ENCODE measurements at regions not wholly inside any gene's neighbourhood (a gene's known extent, or its start where the extent isn't known, plus 50 kb on each side); places are given as distances from the start of the nearest gene placed in this dataset.

GRCh38 chr6:29999416-29999815, 57.1 kb downstream of the HLA-A start:
- no peak for DNase-seq (ENCODE audit: low spot score)

GRCh38 chr6:30000156-30000791, 57.9 kb downstream of the HLA-A start:
- DNase-seq (ENCODE audit: low spot score) = no peak

GRCh38 chr6:30002871-30003270, 58.2 kb upstream of the POLR1H start:
- DNase-seq (ENCODE audit: low spot score) = peak; percentile 29

- DNase-seq (ENCODE audit: low spot score) = no peak
Observed at GRCh38 chr6:30005482-30005881, 55.6 kb upstream of the POLR1H start.

GRCh38 chr6:30006170-30007131, 54.6 kb upstream of the POLR1H start:
- DNase-seq (ENCODE audit: low spot score) = peak; percentile 31

GRCh38 chr6:30007132-30007764, 53.8 kb upstream of the POLR1H start:
- no peak for DNase-seq (ENCODE audit: low spot score)

GRCh38 chr6:30009113-30009512, 52.0 kb upstream of the POLR1H start:
- DNase-seq (ENCODE audit: low spot score) = no peak

Data from hepatic stellate cell (primary cell).